ENCODE measurements at regions not wholly inside any gene's neighbourhood (a gene's known extent, or its start where the extent isn't known, plus 50 kb on each side); places are given as distances from the start of the nearest gene placed in this dataset.
A peak's percentile ranks its signal among the peaks of the same experiment; 100 is the strongest.

DNA sequence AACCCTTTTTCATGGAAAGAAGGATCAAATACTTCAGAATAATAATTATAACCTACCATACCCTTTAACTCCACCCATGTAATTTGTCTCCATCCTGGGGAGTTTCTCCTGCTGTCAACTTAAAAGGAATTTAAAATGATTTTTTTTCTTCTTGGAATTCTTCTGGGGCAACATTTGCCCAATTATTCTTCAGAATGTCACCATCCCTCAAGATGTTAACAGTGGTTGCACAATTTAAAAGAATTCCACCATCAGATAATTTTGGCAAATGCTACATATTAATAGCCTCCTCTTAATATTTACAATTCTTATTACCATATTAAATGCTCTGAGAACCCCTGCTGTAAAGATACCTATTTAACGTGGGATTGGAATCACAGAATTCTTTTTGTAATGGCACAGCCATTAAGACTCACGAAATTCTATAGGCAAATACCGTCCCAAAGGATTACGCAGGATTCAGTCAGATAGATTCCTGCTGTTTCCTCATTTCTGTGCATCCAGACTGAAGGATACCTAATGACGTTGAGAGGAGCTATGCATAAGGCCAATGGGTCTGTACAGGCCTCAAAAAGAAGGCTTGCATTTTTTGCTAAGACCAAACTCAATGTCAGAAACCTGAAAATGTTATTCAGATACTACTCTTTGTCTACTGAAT lies 177.5 kb downstream of the DAD1 start:
- no peak for ATAC-seq (replicated peaks in 6 of 8)
- Histone ChIP-seq H3K4me3 (no peak overlapping the region), H3K4me1 (replicated peaks in 1 of 2) (peaks cover 9 to 28% of the 10 kb centered on the region in 2 donors), H3K27ac (no peak overlapping the region)
- in situ Hi-C loops (cut with MboI; ENCODE audit: low pct_unique_long_range_greater_than_20kb in 2 of 9, low sequenced_read_pairs in 9 of 9, unreplicated experiment in 9 of 9), result no loop called here
- WGBS, 10 experiments, result 45 to 94% (median 83%) methylated on average over 1 to 5 of the region's 5 CpGs

- in situ Hi-C loops (cut with MboI; ENCODE audit: low pct_unique_long_range_greater_than_20kb in 2 of 9, low sequenced_read_pairs in 9 of 9, unreplicated experiment in 9 of 9), result no loop called here
- H3K4me1 ChIP-seq (replicated peaks in 1 of 2), result peaks cover 9 to 28% of the 10 kb centered on the region in 2 donors
- ATAC-seq (replicated peaks in 6 of 8), result no peak
- no peak overlapping the region for H3K27ac ChIP-seq
- H3K4me3 ChIP-seq, result no peak overlapping the region
Observed at GRCh38 chr14:22410497-22410896, 178.5 kb downstream of the DAD1 start.

DNA sequence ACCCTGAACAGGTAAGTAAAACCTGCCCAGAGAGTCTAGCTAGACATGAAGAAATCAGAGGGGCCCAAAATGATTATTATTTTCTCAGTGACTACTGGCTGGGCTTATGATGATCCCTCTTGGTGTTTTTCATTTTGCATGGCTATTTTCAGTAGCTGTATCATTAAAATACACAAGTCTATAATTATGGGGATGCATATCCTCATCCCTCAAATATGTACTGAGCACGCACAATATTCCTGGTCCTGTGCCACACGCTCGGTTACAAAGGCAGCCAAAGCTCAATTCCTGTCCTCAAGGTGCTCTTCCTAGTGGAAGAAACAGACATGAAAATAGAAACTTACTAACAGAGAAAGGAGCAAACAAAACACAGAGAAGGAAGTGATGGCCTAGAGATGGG lies 180.0 kb downstream of the DAD1 start:
- ATAC-seq (replicated peaks in 6 of 8), result peak in 3 of 8 experiments; percentile 35 to 80 (median 57)
- in situ Hi-C loops (cut with MboI; ENCODE audit: low pct_unique_long_range_greater_than_20kb in 2 of 9, low sequenced_read_pairs in 9 of 9, unreplicated experiment in 9 of 9), result no loop called here
- WGBS, 10 experiments, result 30 to 100% (median 95%) methylated on average over 1 to 3 of the region's 3 CpGs; no CpG with 5 or more reads in 5 of the 10 experiments

GRCh38 chr14:22408547-22408946 lies 180.5 kb downstream of the DAD1 start:
- in situ Hi-C loops (cut with MboI; ENCODE audit: low pct_unique_long_range_greater_than_20kb in 2 of 9, low sequenced_read_pairs in 9 of 9, unreplicated experiment in 9 of 9), result no loop called here
- Histone ChIP-seq H3K4me3 (no peak overlapping the region), H3K27ac (no peak overlapping the region), H3K4me1 (replicated peaks in 1 of 2) (peaks cover 9 to 23% of the 10 kb centered on the region in 2 donors)
- ATAC-seq (replicated peaks in 6 of 8), result peak in 3 of 8 experiments; percentile 70 to 82 (median 74)
- 17 to 100% (median 71%) methylated on average over 1 to 2 of the region's 2 CpGs; no CpG with 5 or more reads in 5 of the 10 experiments for WGBS, 10 experiments

More for the DNA sequence above, 180.0 kb downstream of the DAD1 start:
- no peak overlapping the region for H3K27ac ChIP-seq
- no peak overlapping the region for H3K4me3 ChIP-seq
- H3K4me1 ChIP-seq (replicated peaks in 1 of 2), result peaks cover 9 to 23% of the 10 kb centered on the region in 2 donors

GRCh38 chr14:22407033-22407432 lies 182.0 kb downstream of the DAD1 start:
- H3K4me3 ChIP-seq, result no peak overlapping the region
- no peak overlapping the region for H3K27ac ChIP-seq
- no peak for ATAC-seq (replicated peaks in 6 of 8)
- peaks cover under 1 to 10% of the 10 kb centered on the region in 2 donors for H3K4me1 ChIP-seq (replicated peaks in 1 of 2)
- in situ Hi-C loops (cut with MboI; ENCODE audit: low pct_unique_long_range_greater_than_20kb in 2 of 9, low sequenced_read_pairs in 9 of 9, unreplicated experiment in 9 of 9), result no loop called here
- 40 to 100% (median 82%) methylated on average over 1 to 6 of the region's 6 CpGs; no CpG with 5 or more reads in 2 of the 10 experiments for WGBS, 10 experiments

GRCh38 chr14:22405201-22405600 lies 183.8 kb downstream of the DAD1 start:
- 0 to 89% (median 80%) methylated on average over 1 of the region's 1 CpG; no CpG with 5 or more reads in 5 of the 10 experiments for WGBS, 10 experiments
- Histone ChIP-seq H3K4me3 (no peak overlapping the region), H3K27ac (no peak overlapping the region), H3K4me1 (replicated peaks in 1 of 2) (no peaks in the 10 kb centered on the region)
- in situ Hi-C loops (cut with MboI; ENCODE audit: low pct_unique_long_range_greater_than_20kb in 2 of 9, low sequenced_read_pairs in 9 of 9, unreplicated experiment in 9 of 9), result no loop called here
- ATAC-seq (replicated peaks in 6 of 8), result no peak

DNA sequence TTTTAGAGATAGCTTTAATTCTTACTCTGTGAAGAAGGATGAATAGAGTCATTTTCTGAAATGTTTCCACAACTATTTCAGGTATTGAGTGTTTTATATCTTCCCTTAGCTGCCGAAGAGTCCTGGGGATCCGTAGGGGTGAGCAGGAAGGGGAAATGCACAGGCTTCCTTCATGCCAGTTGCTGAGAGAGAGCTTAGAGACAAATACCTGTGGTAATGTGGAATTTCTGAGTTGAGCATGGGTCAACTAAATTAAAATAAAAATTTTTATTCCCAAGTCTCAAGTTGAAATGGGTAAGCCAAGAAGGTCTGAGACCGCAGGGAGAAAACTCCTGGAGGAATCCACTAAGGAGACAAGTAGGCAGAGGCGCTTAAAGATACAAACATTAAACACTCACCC lies 185.7 kb downstream of the DAD1 start:
- WGBS, 10 experiments, result 61 to 100% (median 94%) methylated on average over 1 to 4 of the region's 4 CpGs
- in situ Hi-C loops (cut with MboI; ENCODE audit: low pct_unique_long_range_greater_than_20kb in 2 of 9, low sequenced_read_pairs in 9 of 9, unreplicated experiment in 9 of 9), result no loop called here

DNA sequence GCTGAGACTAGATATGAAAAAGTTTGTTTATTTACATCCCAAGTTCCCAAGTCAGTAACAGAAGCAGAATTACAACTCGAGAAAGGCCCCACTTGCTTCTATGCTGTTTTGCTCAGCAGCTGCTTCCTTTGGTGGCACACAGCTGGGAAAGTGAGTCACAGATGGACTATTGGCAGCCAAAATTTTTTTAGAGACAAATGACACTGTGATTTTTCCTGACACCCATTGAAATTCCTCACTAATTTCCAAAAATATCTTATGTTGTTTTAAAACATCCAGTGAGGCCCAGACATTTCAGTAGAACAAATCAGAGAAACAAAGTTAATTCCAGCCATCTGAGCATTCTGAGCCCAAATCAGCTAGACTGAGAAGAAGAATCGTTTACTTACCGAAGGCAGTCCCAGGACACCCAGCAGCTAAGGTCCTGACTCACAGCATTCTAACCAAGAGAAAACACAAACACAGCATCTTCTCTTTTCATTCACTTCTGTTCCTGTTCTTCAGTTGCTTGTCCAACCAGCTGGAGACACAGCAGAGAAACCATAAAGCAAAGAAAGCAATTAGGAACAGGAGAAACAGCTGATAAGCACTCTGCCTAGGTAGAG lies 188.3 kb downstream of the DAD1 start:
- no peaks in the 10 kb centered on the region for H3K4me1 ChIP-seq (replicated peaks in 1 of 2)
- WGBS, 10 experiments, result 9 to 100% (median 80%) methylated on average over 1 to 3 of the region's 3 CpGs; no CpG with 5 or more reads in 1 of the 10 experiments
- ATAC-seq (replicated peaks in 6 of 8), result no peak
- H3K4me3 ChIP-seq, result no peak overlapping the region
- in situ Hi-C loops (cut with MboI; ENCODE audit: low pct_unique_long_range_greater_than_20kb in 2 of 9, low sequenced_read_pairs in 9 of 9, unreplicated experiment in 9 of 9), result no loop called here
- H3K27ac ChIP-seq, result no peak overlapping the region

More for the DNA sequence above, 185.7 kb downstream of the DAD1 start:
- Histone ChIP-seq H3K4me1 (replicated peaks in 1 of 2) (no peaks in the 10 kb centered on the region), H3K27ac (no peak overlapping the region), H3K4me3 (no peak overlapping the region)
- no peak for ATAC-seq (replicated peaks in 6 of 8)

GRCh38 chr14:22399776-22400175 lies 189.2 kb downstream of the DAD1 start:
- no peak overlapping the region for H3K4me3 ChIP-seq
- in situ Hi-C loops (cut with MboI; ENCODE audit: low pct_unique_long_range_greater_than_20kb in 2 of 9, low sequenced_read_pairs in 9 of 9, unreplicated experiment in 9 of 9), result loop anchor here in 6 of 9 experiments (10.0 to 25.0 kb wide), 4 partner anchors 65 to 463 kb away; partner anchors contain the start of genes LRP10 (in 3 of the 6), MMP14 (in 1 of the 6) and MRPL52 (in 1 of the 6)
- no peak for ATAC-seq (replicated peaks in 6 of 8)
- no peak overlapping the region for H3K27ac ChIP-seq
- no peaks in the 10 kb centered on the region for H3K4me1 ChIP-seq (replicated peaks in 1 of 2)
- WGBS, 10 experiments, result 46 to 100% (median 80%) methylated on average over 1 to 2 of the region's 2 CpGs; no CpG with 5 or more reads in 5 of the 10 experiments

DNA sequence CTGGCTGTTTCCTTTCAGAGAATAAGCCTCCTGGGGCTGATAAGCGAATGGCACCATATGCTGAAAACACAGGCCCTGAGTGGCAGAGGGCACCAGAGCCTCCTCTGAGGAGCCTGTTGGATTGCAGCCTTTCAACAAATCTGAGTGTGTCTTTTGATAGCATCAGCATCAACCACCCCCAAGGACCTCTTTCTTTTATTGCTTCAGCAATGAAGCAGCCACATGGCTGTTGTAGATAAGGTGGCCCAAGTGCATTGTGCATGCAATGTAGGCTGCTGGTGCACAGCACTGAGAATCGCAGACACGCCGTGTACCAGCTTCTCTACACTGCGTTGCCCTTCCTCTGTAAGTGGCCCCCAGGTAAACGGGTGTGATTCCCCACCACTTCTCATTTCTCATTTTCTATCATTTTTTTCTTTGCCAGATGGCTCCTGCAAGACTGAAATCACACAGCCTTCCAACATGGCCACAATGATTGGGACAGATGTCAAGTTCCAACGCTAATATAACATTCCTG lies 191.7 kb downstream of the DAD1 start:
- 60 to 100% (median 87%) methylated on average over 1 to 6 of the region's 7 CpGs; no CpG with 5 or more reads in 1 of the 10 experiments for WGBS, 10 experiments
- in situ Hi-C loops (cut with MboI; ENCODE audit: low pct_unique_long_range_greater_than_20kb in 2 of 9, low sequenced_read_pairs in 9 of 9, unreplicated experiment in 9 of 9), result loop anchor here in 6 of 9 experiments (10.0 to 25.0 kb wide), 4 partner anchors 68 to 465 kb away; partner anchors contain the start of genes LRP10 (in 3 of the 6), MMP14 (in 1 of the 6) and MRPL52 (in 1 of the 6)

DNA sequence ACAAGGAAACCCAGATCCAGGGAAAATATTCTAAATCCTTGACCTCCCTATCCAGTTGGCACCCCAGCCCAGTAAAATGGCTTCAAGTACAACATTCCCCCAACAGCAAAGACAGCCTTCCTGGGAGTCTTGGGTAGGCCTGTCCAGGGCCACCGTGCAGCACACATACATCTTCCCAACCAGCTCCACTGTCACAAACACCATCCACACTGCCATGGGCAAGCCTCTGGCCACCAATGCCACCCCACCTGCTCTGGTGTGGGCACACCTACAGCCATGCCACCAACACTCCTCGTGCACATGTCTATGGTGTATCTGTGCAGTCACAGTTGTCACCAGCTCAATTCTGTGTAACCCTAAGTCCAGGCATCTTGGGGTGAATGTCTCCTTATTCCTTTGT lies 193.2 kb downstream of the DAD1 start:
- in situ Hi-C loops (cut with MboI; ENCODE audit: low pct_unique_long_range_greater_than_20kb in 2 of 9, low sequenced_read_pairs in 9 of 9, unreplicated experiment in 9 of 9), result loop anchor here in 6 of 9 experiments (10.0 to 25.0 kb wide), 4 partner anchors 69 to 466 kb away; partner anchors contain the start of genes LRP10 (in 3 of the 6), MMP14 (in 1 of the 6) and MRPL52 (in 1 of the 6)
- Histone ChIP-seq H3K4me3 (no peak overlapping the region), H3K27ac (no peak overlapping the region), H3K4me1 (replicated peaks in 1 of 2) (peaks cover 0 to 3% of the 10 kb centered on the region in 2 donors)
- WGBS, 10 experiments, result 0 to 100% (median 33%) methylated on average over 1 to 2 of the region's 2 CpGs; no CpG with 5 or more reads in 6 of the 10 experiments
- no peak for ATAC-seq (replicated peaks in 6 of 8)

More for the DNA sequence above, 191.7 kb downstream of the DAD1 start:
- no peaks in the 10 kb centered on the region for H3K4me1 ChIP-seq (replicated peaks in 1 of 2)
- ATAC-seq (replicated peaks in 6 of 8), result no peak
- H3K27ac ChIP-seq, result no peak overlapping the region
- no peak overlapping the region for H3K4me3 ChIP-seq

- in situ Hi-C loops (cut with MboI; ENCODE audit: low pct_unique_long_range_greater_than_20kb in 2 of 9, low sequenced_read_pairs in 9 of 9, unreplicated experiment in 9 of 9), result loop anchor here in 6 of 9 experiments (5.0 to 25.0 kb wide), 5 partner anchors 70 to 468 kb away; partner anchors contain the start of genes LRP10 (in 3 of the 6), MMP14 (in 1 of the 6) and MRPL52 (in 1 of the 6)
- Histone ChIP-seq H3K4me1 (replicated peaks in 1 of 2) (peaks cover 0 to 3% of the 10 kb centered on the region in 2 donors), H3K4me3 (no peak overlapping the region), H3K27ac (no peak overlapping the region)
- WGBS, 10 experiments, result 33 to 100% (median 67%) methylated on average over 1 to 2 of the region's 2 CpGs; no CpG with 5 or more reads in 1 of the 10 experiments
- ATAC-seq (replicated peaks in 6 of 8), result no peak
Observed at GRCh38 chr14:22394616-22395015, 194.4 kb downstream of the DAD1 start.

DNA sequence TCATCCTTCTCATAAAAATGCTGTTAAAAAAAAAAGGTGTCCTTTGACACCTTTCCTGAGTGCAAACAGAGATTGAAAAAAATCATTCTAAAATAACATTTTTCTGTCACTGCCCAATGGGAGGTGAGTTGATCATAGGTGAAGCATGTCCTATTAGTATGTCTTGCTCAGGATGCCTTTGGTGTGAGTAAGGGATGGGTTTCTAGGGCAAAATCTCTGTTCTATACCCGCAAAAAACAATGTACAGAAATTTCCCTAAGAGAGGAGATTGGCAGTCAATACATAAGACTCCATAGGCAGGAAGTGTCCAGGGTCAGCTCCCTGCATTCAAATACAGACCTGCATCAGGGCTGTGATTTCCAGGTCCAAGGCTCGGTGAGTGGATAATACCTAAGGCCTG lies 195.2 kb downstream of the DAD1 start:
- WGBS, 10 experiments, result 60 to 100% (median 80%) methylated on average over 1 to 2 of the region's 2 CpGs; no CpG with 5 or more reads in 3 of the 10 experiments
- in situ Hi-C loops (cut with MboI; ENCODE audit: low pct_unique_long_range_greater_than_20kb in 2 of 9, low sequenced_read_pairs in 9 of 9, unreplicated experiment in 9 of 9), result loop anchor here in 6 of 9 experiments (5.0 to 25.0 kb wide), 5 partner anchors 71 to 469 kb away; partner anchors contain the start of genes LRP10 (in 3 of the 6), MMP14 (in 1 of the 6) and MRPL52 (in 1 of the 6)
- H3K27ac ChIP-seq, result no peak overlapping the region
- ATAC-seq (replicated peaks in 6 of 8), result no peak
- no peak overlapping the region for H3K4me3 ChIP-seq
- H3K4me1 ChIP-seq (replicated peaks in 1 of 2), result peaks cover 0 to 3% of the 10 kb centered on the region in 2 donors
